OCI-LY1 (cell line): ENCODE measurements at regions not wholly inside any gene's neighbourhood (a gene's known extent, or its start where the extent isn't known, plus 50 kb on each side); places are given as distances from the start of the nearest gene placed in this dataset.
"Not testable (repeated sequence)": the region's sequence is repeated elsewhere in the genome, so short reads cannot be mapped to it uniquely, and the experiment has no call there.

Source experiments
- EZH2 ChIP-seq: fragments of 200-600 bp; sonication (generic), shearing (Covaris generic); IDR thresholded peaks from 2 replicates; pipeline ENCODE4 v1.8.0; 2017; ENCODE audit warnings: borderline replicate concordance, mixed run types, mild to moderate bottlenecking, antibody characterized with exemption, low read length, moderate library complexity, mixed read lengths
- TF ChIP-seq, protein P1 (sequence below): fragments of 200-600 bp; sonication (generic), shearing (Covaris generic); IDR thresholded peaks from 2 replicates; pipeline ENCODE4 v1.5.1; 2017; ENCODE audit warnings: mild to moderate bottlenecking, antibody characterized with exemption, low read length, moderate library complexity, mixed read lengths

GRCh38 chr1:108325338-108325737 lies 81.5 kb upstream of the NBPF4 start:
- TF ChIP-seq, protein P1, sequence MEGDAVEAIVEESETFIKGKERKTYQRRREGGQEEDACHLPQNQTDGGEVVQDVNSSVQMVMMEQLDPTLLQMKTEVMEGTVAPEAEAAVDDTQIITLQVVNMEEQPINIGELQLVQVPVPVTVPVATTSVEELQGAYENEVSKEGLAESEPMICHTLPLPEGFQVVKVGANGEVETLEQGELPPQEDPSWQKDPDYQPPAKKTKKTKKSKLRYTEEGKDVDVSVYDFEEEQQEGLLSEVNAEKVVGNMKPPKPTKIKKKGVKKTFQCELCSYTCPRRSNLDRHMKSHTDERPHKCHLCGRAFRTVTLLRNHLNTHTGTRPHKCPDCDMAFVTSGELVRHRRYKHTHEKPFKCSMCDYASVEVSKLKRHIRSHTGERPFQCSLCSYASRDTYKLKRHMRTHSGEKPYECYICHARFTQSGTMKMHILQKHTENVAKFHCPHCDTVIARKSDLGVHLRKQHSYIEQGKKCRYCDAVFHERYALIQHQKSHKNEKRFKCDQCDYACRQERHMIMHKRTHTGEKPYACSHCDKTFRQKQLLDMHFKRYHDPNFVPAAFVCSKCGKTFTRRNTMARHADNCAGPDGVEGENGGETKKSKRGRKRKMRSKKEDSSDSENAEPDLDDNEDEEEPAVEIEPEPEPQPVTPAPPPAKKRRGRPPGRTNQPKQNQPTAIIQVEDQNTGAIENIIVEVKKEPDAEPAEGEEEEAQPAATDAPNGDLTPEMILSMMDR, result not testable (repeated sequence)
- not testable (repeated sequence) for TF ChIP-seq EZH2
